NOMO-1 (cell line): ENCODE measurements at regions not wholly inside any gene's neighbourhood (a gene's known extent, or its start where the extent isn't known, plus 50 kb on each side); places are given as distances from the start of the nearest gene placed in this dataset.
"Not testable (repeated sequence)": the region's sequence is repeated elsewhere in the genome, so short reads cannot be mapped to it uniquely, and the experiment has no call there.

Source experiments
- DNase-seq, 2 experiments: peaks; one replicate each; lab custom pipeline; 2025; ENCODE audit not compliant: unreplicated experiment in 2 of 2; lab: John Stamatoyannopoulos, UW

DNA sequence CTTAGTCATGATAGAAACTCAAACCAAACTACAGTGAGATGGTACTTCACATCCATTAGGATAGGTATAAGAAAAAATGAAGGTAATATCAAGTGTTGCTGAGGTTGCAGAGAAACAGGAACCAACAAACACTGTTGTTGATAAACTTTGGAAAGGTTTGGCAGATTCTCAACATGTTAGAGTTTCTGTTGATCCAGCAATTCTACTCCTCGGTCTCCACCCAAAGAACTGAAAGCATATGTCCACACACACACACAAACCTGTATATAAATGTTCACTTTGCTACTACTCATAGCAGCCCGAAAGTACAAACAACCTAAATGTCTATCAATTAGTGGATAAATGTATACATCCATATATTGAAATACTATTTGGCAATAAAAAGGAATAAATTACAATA is 128.3 kb upstream of the CARMIL1 start:
- no peak for DNase-seq

DNA sequence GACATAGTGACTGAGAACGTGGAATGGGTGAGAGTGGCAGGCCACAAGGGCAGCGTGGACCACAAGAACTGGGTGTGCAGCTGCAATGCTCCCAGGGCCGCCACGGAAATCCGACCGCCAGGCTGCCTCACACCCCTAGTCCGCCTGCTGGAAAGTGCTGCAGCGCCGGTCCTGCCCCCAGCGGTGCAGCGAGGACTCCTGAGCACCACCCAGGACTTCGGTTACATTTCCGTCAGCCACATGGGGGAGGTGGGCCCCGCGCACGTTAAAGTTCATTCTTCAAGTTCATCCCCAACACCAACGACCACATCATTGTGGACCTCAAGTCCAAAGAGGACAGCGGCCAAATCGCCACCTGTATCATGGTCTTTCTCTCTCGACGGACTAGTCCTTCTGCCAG is 126.1 kb upstream of the CARMIL1 start:
- DNase-seq: no peak

DNA sequence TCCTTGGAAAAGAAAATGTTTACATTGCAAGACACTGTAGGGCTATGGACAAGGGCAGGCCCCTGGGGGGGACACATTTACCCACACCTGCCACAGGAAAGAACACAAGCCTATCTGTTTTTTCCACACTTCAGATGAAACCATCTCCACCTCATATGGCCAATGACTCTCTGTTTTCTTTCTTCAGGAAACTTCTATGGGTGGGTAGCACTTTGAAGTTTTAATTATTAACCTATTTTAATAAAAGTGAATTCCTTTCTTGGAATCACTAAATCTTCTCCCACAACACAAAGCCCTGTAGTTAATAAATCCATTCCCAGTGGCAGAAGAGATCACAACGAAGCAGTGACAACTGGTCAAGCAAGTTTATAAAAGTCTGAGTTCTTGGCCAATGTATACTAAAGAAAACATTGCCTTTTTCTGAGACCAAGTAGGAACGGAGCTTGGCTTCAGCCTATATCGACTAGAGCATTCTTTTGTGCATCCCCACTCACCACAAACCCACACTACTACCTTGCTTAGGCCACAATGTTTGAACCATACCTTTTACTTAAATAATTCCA is 125.1 kb upstream of the CARMIL1 start:
- DNase-seq: no peak

DNA sequence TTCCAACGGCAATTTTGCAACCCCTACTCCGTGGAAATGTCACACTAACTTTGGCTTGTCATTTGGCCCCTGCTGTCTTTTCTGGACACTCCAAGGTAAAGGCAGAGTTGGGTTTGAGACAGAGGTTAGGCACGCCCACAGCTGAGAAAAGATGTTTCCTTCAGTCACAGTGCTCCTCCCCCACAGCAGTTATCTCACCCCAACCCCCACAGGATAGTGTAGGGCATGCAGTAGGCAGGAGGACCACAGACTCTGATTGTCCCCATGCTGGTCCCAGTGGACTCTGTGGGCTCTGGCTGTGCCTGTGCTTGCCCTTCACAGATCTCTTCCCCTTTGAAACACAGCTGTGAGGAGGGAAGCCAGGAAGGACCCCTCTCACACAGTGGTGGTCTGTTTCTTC is 124.0 kb upstream of the CARMIL1 start:
- DNase-seq: no peak

DNA sequence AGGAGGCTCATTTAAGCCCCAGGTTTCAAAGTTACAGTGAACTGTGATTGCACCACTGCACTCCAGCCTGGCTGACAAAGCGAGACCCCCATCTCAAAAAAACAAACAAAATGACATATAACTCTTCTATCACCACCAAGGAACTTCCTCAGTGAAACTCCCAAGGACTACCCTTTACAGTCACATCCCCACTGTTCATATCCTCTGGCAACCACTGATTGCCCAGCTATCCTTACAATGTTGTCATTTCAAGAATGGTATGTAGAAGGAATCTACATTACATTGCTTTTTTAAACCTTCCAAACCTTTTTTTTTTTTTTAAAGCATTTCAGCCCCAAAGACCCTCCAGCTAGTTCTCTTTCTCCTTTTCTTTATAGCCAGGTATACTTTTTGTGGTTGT is 123.1 kb upstream of the CARMIL1 start:
- no peak for DNase-seq

DNA sequence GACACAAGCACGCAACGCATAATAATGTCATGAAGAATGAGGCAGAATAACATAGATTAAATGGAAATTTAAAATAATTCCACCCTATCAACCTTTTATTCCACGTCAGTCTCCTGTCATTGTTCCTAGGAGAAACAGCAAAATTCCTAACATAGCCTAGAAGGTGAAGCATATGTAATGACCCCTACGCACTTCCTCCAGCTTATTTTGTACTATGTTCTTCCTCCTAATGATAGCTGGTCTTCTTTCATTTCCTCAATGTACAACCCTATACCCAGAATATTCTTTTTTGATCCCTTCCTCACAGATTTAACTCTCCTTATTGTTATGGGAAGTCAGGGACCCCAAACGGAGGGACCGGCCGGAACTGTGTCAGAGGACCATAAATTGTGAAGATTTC is 122.0 kb upstream of the CARMIL1 start:
- DNase-seq: peak in 1 of 2 experiments; percentile 17

DNA sequence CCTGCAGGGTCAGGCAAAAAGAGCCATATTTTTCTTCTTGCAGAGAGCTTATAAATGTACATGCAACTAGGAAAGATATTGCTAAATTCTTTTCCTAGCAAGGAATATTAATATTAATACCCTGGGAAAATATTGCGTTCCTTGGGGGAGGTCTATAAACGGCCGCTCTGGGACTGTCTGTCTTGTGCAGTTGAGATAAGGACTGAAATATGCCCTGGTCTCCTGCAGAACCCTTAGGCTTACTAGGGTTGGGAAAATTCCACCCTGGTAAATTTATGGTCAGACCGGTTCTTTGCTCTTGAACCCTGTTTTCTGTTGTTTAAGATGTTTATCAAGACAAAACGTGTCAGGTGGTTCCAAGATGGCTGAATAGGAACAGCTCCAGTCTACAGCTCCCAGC is 121.3 kb upstream of the CARMIL1 start:
- DNase-seq: no peak

DNA sequence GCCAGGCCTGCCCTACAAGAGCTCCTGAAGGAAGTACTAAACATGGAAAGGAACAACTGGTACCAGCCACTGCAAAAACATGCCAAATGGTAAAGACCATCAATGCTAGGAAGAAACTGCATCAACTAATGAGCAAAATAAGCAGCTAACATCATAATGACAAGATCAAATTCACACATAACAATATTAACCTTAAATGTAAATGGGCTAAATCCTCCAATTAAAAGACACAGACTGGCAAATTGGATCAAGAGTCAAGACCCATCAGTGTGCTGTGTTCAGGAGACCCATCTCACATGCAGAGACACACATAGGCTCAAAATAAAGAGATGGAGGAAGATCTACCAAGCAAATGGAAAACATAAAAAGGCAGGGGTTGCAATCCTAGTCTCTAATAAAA is 119.0 kb upstream of the CARMIL1 start:
- DNase-seq: not testable (repeated sequence)

DNA sequence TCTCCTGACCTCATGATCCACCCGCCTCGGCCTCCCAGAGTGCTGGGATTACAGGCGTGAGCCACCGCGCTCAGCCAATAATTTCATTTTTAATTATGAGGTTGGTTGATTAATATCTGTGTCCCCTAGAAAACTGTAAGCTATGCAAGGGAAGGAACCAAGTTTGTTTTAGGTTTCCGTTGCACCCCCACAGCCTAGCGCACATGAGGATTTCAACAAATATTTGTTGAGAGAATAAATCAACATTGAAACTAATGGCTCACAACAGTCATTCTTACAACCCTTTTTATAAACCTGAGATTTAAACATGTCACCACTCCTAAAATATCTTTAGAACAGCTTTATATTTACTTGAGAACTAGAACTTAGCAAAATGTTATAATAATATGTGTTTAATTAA is 114.0 kb upstream of the CARMIL1 start:
- DNase-seq: peak in 1 of 2 experiments; percentile 28

DNA sequence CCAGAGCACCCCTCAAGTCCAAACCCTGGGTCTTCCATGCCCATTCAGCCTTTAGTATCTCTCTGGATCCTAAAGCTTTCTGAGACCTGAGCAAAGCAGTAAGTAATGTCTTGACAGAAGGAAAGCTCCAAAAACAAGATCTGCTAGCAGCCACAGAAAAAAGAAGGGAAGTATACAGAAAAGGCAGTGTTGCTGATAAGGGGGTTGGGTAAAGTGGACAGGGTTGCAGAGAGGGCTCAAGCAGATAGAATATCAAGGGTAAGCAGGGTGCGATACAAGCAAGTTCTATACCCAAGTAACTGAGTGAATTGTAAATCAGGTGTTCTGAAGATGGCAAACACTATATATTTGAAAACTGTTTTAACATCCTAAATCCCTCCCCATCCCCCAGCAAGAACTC is 113.4 kb upstream of the CARMIL1 start:
- peak; percentile 65 to 68 for DNase-seq

DNA sequence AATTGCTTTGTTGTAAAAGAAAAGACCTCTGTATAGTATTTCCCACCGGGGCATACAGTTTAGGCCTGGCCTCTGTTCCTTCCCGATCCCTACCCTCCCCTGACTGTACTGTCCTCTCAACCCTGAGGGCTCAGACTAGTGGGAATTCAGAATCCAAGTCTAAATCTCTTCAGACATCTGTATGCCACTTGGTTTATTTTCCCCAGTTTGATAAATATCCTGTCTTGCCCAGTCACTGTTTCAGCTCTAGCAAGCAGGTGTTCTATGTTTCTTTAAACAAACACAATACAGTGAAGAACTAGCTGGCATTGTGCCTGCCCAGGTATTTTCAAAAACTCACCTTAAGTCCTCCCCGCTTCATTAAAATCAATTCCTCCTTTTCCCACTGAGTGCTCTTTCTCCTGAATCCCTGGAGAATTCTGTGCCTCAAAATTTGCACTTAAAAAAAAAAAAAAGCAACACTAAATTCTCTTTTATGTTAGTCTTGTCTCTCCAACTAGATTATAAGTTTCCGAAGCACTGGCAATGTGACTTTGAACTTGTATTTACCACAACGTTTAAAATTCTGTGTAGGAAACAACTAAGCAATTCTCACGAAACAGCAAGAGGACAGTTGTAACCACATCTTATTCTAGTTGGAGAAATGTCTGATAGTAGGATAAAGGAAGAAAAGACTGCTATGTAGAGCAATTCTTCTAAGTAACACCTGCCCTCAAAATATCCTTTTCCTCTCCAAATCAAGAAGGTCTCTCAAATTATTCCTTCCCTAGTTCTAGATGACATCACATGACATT is 112.0 kb upstream of the CARMIL1 start:
- peak in 1 of 2 experiments; percentile 32 for DNase-seq

DNA sequence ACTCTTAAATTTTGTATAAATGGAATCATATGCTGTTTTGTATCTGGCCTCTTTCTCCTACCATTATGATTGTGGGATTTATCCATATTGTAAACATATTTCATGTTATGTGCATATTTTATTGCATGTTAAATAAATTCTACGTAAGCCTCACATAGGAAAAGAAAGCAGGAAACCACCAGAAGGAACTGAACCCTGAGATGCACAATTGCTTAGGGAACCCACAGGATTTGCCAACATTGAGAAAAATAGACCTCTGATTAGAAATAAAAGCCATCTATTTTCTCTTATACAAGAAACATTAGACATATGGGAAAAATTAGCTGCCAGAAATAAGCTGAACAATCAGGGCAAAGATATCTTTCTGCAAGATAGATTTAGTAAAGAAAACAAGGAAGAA is 111.2 kb upstream of the CARMIL1 start:
- DNase-seq: peak; percentile 62 to 69

DNA sequence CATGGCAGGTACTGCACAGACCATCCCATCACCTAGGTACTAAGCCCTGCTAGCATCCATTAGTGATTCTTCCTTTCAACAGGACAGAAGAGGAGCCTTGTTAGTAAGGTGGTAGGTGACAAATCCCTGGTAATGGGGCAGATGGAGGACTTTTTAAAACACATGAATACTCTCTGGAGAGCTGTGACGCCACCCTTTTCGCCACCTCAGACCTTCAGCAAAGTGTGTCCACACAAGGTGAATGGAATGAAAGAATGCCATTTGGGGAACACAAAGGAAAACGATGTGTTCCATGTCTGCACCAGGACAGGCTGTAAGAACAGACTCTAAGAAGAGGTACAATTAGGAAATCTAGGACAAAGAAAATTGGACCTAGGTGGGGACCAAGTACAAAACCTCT is 110.5 kb upstream of the CARMIL1 start:
- DNase-seq: no peak

DNA sequence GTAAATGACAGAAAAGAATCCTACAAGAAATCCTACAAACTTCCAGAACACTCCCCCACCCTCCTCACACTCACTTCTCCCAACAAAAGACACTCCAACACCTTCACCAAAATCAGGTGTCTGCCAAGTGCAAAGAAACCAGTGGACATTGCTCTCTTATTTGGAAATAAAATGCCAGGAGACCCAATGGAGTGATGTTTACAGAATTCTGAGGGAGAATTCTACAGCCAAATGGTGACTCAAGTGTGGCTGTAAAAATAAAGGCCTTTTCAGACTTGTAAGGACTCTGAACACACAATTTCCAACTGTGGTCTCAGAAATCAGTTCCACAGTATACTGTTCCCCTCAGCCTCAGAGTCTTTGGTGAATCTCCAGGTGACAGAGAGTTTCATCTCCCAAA is 109.6 kb upstream of the CARMIL1 start:
- DNase-seq: no peak

DNA sequence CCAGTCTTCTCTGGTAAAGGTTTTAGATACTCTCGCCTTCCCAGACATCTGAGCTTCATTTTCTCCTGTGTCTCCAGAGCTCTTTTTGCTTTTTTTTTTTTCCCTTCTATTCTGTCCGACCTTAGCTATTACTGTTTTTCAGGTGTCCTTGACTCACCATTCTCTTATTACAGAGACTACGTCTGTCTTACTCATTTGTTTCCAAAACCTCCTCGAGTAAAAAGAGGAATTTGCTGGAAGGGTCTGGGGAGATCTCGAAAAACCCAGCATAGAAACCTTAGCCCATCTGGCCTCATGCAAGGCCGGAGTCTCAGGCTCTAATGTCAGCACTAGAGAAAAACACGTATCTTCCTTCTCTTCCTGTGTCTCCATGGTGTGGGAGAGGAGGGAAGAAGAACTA is 109.2 kb upstream of the CARMIL1 start:
- no peak for DNase-seq

DNA sequence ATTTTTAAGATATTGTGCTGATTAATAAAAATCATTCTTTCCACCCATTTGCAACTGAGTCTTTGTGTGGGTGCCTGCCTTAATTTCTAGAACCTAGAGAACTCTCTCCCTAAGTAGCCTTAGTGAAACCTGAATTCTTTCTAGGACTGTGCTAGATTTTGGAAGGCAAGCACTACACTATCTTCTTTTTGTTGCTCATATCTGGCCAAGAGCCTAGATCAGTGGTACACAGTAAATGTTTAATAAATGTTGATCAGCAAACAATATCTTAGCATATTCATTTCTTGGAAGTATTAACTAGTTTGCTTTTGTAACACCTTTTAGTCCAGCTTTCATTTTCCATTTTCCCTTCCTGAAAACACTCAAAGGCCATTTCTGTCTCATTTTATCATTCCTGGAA is 108.5 kb upstream of the CARMIL1 start:
- no peak for DNase-seq

DNA sequence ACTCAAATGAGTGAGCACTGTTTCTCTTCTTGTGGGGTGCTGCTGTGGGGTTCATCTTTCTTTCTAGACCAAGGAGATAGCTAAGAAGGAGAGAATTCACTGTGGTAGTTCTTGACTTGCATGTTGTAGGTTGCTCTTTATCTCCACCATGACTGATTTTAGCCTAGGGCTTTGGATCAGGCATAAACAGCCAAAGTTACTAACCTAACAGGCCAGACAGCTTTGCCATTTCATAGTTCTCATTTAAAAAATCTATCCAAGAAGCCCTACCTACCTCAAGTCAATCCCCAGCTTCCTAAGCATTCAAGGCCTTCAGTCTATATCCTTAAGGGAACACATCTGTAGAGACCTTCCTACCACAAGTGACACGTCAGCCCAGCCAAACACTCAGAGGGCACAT is 107.9 kb upstream of the CARMIL1 start:
- no peak for DNase-seq

DNA sequence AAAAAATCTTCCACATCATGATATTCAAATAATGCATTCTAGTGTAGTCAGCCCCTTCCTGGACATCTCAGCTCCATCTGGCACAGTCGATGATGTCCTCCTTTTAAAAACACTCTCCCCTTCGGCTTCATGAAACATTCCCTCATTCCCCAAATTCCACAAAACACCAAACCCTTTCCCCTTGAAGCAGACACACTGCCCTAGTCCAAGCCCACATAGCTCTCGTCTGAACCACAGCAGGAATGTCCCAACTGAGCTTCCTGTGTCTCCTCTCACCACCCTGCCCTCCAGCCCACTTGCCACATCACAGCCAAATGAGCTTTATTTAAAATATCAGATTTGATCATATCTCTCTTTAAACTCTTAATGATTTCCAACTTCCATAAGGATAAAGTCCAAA is 106.4 kb upstream of the CARMIL1 start:
- no peak for DNase-seq

DNA sequence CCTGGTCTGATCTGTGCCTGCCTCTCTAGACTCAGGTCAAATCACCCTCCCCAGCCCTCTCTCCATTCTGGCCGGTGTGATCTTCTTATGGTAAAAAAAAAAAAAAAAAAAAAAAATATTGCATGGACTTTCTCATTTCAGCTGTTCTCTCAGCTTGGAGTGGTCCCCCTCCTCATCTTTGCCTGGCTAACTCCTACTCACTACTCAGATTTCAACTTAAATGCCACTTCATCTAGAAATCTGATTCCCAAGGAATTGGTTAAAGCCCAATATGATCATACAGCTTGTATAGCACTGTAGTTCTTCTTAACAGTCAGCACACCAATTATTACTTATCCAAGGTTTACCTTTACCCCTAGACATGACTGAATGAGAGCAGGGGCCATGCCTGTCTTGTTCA is 105.9 kb upstream of the CARMIL1 start:
- no peak for DNase-seq

DNA sequence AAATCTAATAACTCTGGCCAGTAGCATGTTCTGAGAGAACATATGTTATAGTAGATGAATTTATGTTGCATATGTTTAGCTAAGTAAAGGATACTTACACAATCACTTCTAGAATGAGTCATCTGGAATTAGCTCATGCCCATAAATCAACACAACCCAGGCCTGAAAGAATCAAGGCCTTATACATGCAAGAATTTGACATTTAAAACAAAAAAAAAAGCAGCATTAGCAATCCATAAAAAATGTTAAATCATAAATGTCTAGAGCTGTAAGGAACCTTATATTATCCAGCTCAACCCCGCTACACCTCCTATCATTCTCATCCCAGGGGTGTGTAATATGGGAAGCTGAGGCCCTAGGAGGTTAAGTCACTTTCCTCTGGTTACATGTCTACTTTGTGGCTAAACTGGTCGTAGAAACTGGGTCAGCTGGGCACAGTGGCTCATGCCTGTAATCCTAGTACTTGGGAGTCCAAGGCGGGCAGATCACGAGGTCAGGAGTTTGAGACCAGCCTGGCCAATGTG is 105.2 kb upstream of the CARMIL1 start:
- peak; percentile 75 to 94 for DNase-seq

DNA sequence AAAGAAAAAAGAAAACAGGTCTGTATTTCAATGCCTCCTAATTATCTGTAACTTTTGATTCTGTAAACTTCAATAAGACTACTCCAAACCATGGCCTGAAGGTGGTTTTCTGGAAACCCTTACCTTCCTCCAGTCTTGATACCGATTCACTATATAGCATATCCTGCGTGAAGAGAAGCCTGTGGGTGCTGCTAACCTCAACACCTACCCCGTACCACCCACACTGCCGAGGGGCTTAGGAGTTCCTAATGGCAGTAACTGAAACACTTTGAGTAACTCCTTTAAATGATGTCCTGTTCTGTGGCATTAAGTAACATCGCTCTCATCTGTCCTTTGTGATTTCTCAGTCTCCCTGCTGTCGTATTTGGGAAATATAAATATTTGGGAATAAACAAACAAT is 104.5 kb upstream of the CARMIL1 start:
- DNase-seq: no peak

DNA sequence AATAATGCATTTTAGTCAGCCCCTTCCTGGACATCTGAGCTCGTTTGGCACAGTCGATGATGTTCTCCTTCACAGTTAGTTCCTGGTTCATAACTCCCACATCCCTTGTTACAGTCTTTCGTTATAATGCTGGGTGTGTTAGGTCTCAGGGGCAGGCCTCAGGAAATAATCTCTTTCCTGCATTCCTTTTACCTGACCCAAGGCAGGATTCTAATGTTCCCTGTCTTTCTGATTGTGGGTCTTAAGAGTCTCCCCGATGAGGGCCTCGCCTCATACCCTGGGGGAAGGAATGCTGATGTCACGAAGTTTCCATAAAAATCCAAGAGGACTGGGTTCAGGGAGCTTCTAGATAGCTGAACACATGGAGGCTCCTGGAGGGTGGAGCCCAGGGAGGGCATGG is 104.0 kb upstream of the CARMIL1 start:
- peak in 1 of 2 experiments; percentile 9 for DNase-seq
